HK-2 (cell line): ENCODE measurements at regions not wholly inside any gene's neighbourhood (a gene's known extent, or its start where the extent isn't known, plus 50 kb on each side); places are given as distances from the start of the nearest gene placed in this dataset.
"Not testable (repeated sequence)": the region's sequence is repeated elsewhere in the genome, so short reads cannot be mapped to it uniquely, and the experiment has no call there.

Experiments
- DNase-seq: peaks from one replicate; pipeline ENCODE4 v3.0.0-alpha.2; 2018; ENCODE audit not compliant: unreplicated experiment

GRCh38 chr6:48994811-48995210, 468.2 kb downstream of the MMUT start:
- no peak for DNase-seq

GRCh38 chr6:48990739-48991138, 472.3 kb downstream of the MMUT start:
- DNase-seq, result no peak

GRCh38 chr6:48986845-48987244, 476.2 kb downstream of the MMUT start:
- no peak for DNase-seq

- no peak for DNase-seq
Observed at GRCh38 chr6:48986105-48986504, 476.9 kb downstream of the MMUT start.

GRCh38 chr6:48985025-48985424, 478.0 kb downstream of the MMUT start:
- no peak for DNase-seq

- not testable (repeated sequence) for DNase-seq
Observed at GRCh38 chr6:48983968-48984367, 479.1 kb downstream of the MMUT start.

- no peak for DNase-seq
Observed at GRCh38 chr6:48983377-48983776, 479.7 kb downstream of the MMUT start.

GRCh38 chr6:48979806-48980205, 483.2 kb downstream of the MMUT start:
- no peak for DNase-seq

GRCh38 chr6:48979085-48979484, 484.0 kb downstream of the MMUT start:
- DNase-seq, result no peak

- DNase-seq, result no peak
Observed at GRCh38 chr6:48978016-48978415, 485.0 kb downstream of the MMUT start.

GRCh38 chr6:48977573-48977972, 485.5 kb downstream of the MMUT start:
- no peak for DNase-seq

- DNase-seq, result no peak
Observed at GRCh38 chr6:48973491-48973890, 489.6 kb downstream of the MMUT start.

- DNase-seq, result no peak
Observed at GRCh38 chr6:48961781-48962415, 501.2 kb downstream of the MMUT start.

- DNase-seq, result no peak
Observed at GRCh38 chr6:48959251-48960060, 503.6 kb downstream of the MMUT start.

GRCh38 chr6:48957781-48958180, 505.3 kb downstream of the MMUT start:
- no peak for DNase-seq

- DNase-seq, result no peak
Observed at GRCh38 chr6:48951917-48952316, 511.1 kb downstream of the MMUT start.

- not testable (repeated sequence) for DNase-seq
Observed at GRCh38 chr6:48944276-48944675, 518.8 kb downstream of the MMUT start.

- DNase-seq, result no peak
Observed at GRCh38 chr6:48933136-48933535, 529.9 kb downstream of the MMUT start.

- no peak for DNase-seq
Observed at GRCh38 chr6:48928937-48929336, 534.1 kb downstream of the MMUT start.

- no peak for DNase-seq
Observed at GRCh38 chr6:48922837-48923236, 540.2 kb downstream of the MMUT start.

- DNase-seq, result no peak
Observed at GRCh38 chr6:48919555-48919954, 543.5 kb downstream of the MMUT start.

- DNase-seq, result no peak
Observed at GRCh38 chr6:48917233-48917632, 545.8 kb downstream of the MMUT start.

- no peak for DNase-seq
Observed at GRCh38 chr6:48916607-48917006, 546.4 kb downstream of the MMUT start.
